ENCODE measurements at regions not wholly inside any gene's neighbourhood (a gene's known extent, or its start where the extent isn't known, plus 50 kb on each side); places are given as distances from the start of the nearest gene placed in this dataset.

GRCh38 chr6:137573739-137574138 is 79.5 kb upstream of the OLIG3 start:
- TF ChIP-seq CTCF (IDR thresholded peaks at IDR 0.05) (no peak), EP300 (IDR thresholded peaks at IDR 0.05) (no peak), POLR2AphosphoS5 (IDR thresholded peaks at IDR 0.05) (no peak)

All from gastroesophageal sphincter (tissue), 3 donors.